SK-N-SH (cell line): ENCODE measurements at regions not wholly inside any gene's neighbourhood (a gene's known extent, or its start where the extent isn't known, plus 50 kb on each side); places are given as distances from the start of the nearest gene placed in this dataset.

Source experiments
- CTCF ChIP-seq: fragments of 200-600 bp; sonication (generic); IDR thresholded peaks from 2 replicates; pipeline ENCODE4 v1.6.1; 2017; ENCODE audit warnings: antibody characterized with exemption, mild to moderate bottlenecking, moderate library complexity
- EP300 ChIP-seq, 2 experiments: IDR thresholded peaks; 2 replicates each; pipeline versions ENCODE4 v1.4.0 to v1.6.1; 2012; ENCODE audit warnings: borderline replicate concordance in 1 of 2, low read depth in 1 of 2, low read length in 1 of 2
- FOSL2 ChIP-seq: IDR thresholded peaks from 2 replicates; pipeline ENCODE4 v1.4.0; 2012; ENCODE audit warnings: low read depth, mild to moderate bottlenecking, moderate library complexity, borderline replicate concordance
- FOXJ3 ChIP-seq: sonication (generic); formaldehyde crosslinking; IDR thresholded peaks from 2 replicates; pipeline ENCODE4 v1.5.1; 2020; ENCODE audit warnings: mild to moderate bottlenecking, missing genetic modification reagents
- MXI1 ChIP-seq: IDR thresholded peaks from 2 replicates; pipeline ENCODE4 v1.6.1; 2012; ENCODE audit warnings: mild to moderate bottlenecking, low read depth, low read length, improper control_type of control experiment
- TAF1 ChIP-seq: IDR thresholded peaks from 2 replicates; pipeline ENCODE4 v1.6.1; 2012; ENCODE audit warnings: low read depth, mild to moderate bottlenecking, low read length, moderate library complexity, borderline replicate concordance
- TCF12 ChIP-seq: IDR thresholded peaks from 2 replicates; pipeline ENCODE4 v1.4.0; 2012
- TEAD4 ChIP-seq: IDR thresholded peaks from 2 replicates; pipeline ENCODE4 v1.4.0; 2012; ENCODE audit warnings: mild to moderate bottlenecking, borderline replicate concordance; ENCODE audit not compliant: insufficient read depth
- USF1 ChIP-seq: IDR thresholded peaks from 2 replicates; pipeline ENCODE4 v1.4.0; 2012; ENCODE audit warnings: low read depth, borderline replicate concordance
- TF ChIP-seq, protein P1 (sequence below): IDR thresholded peaks from 2 replicates; pipeline ENCODE4 v1.6.1; 2012; ENCODE audit warnings: mild to moderate bottlenecking, low read depth, low read length, moderate library complexity

GRCh38 chr2:59151805-59152204 lies 910.7 kb upstream of the FANCL start:
- TF ChIP-seq CTCF (no peak), FOSL2 (no peak), TCF12 (no peak), FOXJ3 (no peak), TEAD4 (no peak), USF1 (no peak), MXI1 (no peak), EP300 (IDR thresholded peaks at IDR 0.05; ENCODE audit: borderline replicate concordance in 1 of 2, low read depth in 1 of 2, low read length in 1 of 2) (no peak), TAF1 (no peak)
- TF ChIP-seq, protein P1, sequence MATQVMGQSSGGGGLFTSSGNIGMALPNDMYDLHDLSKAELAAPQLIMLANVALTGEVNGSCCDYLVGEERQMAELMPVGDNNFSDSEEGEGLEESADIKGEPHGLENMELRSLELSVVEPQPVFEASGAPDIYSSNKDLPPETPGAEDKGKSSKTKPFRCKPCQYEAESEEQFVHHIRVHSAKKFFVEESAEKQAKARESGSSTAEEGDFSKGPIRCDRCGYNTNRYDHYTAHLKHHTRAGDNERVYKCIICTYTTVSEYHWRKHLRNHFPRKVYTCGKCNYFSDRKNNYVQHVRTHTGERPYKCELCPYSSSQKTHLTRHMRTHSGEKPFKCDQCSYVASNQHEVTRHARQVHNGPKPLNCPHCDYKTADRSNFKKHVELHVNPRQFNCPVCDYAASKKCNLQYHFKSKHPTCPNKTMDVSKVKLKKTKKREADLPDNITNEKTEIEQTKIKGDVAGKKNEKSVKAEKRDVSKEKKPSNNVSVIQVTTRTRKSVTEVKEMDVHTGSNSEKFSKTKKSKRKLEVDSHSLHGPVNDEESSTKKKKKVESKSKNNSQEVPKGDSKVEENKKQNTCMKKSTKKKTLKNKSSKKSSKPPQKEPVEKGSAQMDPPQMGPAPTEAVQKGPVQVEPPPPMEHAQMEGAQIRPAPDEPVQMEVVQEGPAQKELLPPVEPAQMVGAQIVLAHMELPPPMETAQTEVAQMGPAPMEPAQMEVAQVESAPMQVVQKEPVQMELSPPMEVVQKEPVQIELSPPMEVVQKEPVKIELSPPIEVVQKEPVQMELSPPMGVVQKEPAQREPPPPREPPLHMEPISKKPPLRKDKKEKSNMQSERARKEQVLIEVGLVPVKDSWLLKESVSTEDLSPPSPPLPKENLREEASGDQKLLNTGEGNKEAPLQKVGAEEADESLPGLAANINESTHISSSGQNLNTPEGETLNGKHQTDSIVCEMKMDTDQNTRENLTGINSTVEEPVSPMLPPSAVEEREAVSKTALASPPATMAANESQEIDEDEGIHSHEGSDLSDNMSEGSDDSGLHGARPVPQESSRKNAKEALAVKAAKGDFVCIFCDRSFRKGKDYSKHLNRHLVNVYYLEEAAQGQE = no peak
